ENCODE measurements at regions not wholly inside any gene's neighbourhood (a gene's known extent, or its start where the extent isn't known, plus 50 kb on each side); places are given as distances from the start of the nearest gene placed in this dataset.
"Not testable (repeated sequence)": the region's sequence is repeated elsewhere in the genome, so short reads cannot be mapped to it uniquely, and the experiment has no call there.

DNA sequence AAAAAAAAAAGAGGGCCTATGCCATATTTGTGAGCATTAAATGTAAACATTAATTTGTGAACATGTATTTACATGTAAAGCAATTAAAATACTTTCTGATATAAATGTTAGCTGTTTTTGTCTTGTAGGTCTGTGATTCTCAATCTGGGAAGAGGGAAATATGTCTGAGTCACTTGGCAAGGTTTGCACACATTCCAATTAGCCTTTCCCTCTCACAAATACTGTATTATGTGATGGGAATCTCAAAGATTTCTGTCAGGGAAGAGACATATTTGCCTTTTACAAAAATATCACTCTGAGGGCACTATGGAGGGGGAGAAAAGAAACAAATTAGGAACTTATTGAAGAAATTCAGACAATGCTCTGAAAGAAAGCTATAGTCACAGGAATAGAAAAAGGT is 483.6 kb downstream of the GBE1 start:
- no peak for DNase-seq

DNA sequence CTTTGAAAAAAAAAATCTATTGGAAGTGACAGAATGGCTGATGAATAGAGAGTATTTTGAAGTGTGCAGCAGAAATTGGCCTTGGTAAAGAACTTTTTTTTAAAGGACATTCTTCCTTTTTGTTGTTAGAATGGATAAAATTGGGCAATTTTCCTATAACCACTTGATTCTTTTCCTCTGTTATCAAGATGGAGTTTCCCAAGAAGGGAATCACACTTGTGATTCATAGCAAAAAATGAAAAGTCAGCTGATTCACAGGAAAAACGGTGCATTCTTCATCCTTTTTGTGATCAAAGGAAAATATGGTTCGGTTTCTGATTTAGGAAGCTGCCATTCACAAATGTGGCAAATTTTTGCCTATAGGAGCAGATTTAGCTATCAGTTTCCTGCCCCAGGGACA is 486.8 kb downstream of the GBE1 start:
- no peak for DNase-seq

DNA sequence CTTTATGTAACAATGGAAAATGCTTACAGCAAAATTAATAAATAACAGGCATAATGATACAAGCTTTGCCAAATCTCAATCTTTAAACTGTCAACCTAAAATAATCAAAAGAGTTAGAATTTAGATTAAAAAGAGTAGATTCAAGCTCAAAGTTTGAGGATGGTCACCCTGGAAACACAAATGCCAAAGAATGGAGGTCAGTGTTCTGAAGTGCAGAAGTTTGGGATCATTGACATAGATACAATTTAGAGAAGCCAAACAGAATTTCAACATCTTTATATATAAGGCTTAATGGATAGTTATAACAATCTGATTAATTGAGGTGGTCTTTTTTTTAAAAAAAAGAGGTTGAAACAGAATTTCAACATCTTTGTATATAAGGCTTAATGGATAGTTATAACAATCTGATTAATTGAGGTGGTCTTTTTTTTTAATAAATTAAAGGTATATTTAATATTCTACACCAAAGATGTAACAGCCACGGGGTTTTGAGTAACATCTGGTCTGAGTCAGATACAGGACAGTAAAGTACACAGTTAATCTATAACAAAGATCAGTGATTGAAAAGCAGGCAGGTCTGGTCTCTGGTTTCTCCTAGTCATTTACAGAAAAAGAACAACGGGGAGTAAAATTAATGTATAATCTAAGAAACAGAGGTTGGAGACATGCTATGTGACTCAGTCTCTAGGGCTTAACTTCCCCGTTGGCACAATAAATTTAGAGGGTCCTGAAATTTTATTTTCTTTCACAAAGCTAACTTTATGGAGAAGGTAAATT is 490.7 kb downstream of the GBE1 start:
- no peak for DNase-seq

DNA sequence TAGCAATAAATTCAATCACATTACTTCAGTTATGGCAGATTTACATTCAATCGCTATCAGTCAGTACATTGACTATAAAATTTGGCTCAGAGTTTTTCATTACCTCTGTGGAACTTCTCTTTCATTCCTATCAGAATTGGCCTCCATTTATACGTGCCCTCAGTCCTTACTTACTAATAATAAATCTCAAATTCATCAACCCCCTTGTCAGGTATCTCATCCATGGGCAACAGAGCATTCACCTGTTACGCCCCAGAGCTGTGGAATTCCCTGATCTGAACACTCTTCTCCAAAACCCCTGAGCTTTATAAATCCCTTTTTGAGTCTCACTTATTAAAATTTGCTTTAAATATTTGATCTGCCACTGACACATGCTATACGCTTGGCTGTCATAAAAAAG is 492.9 kb downstream of the GBE1 start:
- no peak for DNase-seq

DNA sequence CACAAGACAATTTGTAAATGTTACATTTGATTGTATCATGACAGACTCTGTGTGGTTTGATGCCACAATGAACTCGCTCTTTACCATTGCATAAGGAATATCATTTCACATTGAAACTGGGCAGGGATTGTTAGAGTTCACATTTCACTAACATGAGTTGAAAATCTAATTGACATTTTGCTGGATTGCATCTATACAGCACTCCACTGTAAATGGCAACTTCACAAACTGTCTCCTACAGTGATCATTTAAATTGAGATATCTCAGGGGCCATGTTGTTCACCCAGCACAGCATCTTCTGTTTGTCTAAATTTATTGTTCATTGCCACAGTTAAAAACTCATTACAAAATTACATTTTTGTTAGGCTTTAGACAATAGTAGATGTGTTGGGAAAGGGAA is 499.4 kb downstream of the GBE1 start:
- no peak for DNase-seq

DNA sequence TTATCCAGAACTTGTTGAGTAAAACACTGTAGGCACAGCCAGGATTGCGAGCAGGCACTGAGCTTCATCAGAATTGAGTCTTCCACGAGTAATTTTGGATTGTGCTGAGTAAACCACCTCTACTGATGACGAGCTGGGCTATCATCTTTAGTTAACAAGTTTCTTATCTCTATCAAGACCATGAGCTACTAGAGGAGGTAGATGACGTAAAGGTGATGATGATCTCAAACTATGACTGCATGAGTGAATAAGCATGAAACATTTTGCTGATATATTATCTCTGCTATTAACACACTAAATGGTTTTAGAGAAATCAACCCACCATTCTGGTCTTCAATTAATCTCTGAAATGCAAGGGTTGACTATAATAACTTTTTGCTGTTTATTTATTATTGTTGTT is 506.0 kb downstream of the GBE1 start:
- DNase-seq = no peak

DNA sequence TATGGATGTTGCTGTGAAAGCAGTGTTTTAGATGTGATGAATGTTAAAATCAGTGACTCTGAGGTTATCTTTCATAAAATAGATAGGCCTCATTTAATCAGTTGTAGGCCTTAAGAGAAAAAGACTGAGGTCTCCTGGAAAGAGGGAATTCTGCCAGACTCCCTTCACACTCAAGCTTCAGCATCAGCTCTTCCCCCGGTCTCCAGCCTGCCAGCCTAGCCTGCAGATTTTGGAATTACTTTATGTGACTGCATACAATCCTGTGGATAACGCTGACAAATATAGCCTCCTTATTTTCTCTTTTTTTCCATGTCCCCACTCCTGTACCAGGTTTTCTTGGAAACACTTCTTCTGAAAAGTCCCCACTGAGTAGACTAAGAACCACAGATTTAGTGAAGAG is 510.3 kb downstream of the GBE1 start:
- DNase-seq = no peak

DNA sequence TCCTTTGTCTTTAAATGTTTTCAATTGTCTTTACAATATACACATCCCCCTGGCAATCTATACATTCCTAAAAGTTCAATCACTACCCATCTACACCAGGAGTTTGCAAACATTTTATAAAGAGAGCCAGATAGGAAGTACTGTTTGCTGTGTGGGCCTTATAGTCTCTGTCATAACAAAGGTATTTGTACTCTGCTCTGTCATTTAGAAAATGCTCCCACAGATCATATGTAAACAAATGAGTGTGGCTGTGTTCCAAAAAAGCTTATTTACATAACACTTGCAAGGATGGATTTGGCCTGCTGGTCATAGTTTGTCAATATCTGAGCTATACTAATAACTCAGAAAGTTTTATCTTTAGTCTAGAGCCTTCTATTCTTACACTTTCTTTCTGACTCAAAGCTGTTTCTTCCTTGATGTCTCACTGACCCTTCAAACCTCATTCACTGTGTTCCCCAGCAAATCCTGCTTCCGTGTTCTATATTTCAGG is 511.9 kb downstream of the GBE1 start:
- no peak for DNase-seq

DNA sequence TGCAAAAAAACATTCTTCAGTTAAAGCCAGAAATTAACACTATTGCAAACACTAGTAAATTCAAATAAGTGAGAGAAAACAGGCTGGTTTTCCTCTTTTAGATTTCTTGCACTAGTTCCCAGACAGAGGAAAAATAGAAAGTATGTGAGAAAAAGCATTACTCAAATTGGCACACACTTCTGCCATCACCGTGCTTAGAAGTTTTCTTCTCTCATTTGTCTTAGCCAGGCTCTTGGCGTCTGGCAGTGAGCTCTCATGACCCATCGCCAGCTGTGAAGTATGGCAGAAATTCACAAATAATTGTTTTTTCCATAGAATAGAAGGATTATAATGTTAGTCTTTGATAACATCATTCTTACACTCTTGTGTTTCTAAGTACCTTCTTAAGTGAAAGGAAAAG is 515.9 kb downstream of the GBE1 start:
- no peak for DNase-seq

DNA sequence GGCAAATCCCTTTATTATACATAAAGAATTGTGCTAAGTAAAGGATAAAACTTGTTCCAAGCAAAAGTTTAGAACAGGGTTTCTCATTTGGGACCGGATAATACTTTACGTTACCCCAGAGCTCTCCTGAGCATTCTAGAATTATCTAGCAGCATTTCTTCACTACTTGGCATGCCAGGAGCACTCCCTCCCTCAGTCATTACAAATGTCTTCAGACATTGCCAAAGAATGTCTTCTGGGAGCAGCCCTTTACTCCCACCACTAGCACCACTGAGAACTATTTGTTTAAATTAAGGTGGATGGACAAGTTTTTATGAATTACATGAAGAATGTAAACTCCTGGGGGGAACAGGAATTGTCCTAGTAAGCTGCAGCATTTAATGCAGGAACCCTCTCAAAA is 516.4 kb downstream of the GBE1 start:
- no peak for DNase-seq

DNA sequence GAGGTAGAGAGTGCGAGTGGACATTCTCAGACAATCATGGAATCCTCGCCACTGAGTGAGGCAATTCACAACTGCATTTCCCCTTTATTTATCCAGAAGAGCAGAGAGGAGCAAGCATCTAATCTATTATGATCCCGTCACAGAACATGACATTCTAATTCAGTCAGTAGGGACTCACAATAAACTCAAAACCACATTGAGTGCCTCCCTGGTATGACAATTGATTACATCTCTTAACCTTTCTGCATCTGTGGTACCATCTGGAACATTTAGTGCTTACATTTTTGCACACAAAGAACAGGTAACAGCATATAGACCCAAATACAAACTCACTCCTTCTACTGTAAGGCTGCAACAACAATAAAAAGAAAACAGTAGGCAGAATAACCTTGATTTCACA is 517.2 kb downstream of the GBE1 start:
- no peak for DNase-seq

DNA sequence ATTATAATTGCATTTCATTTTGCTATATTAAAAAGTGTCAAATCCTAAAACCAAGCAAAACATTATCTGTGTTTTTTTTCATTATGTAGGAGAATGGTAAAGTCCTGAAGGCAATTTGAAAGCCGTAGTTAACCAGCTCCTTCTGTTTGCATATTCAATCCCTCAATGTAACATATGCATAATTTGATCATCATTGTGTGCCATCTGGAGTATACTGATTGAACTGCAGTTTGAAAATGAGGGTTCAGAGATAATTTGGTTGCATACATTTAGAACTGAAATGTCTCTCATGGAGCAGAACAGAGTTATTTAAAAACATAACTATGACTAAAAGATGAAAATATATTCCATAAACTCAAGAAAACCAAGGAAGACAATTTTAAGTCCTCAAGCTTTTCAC is 518.6 kb downstream of the GBE1 start:
- no peak for DNase-seq

DNA sequence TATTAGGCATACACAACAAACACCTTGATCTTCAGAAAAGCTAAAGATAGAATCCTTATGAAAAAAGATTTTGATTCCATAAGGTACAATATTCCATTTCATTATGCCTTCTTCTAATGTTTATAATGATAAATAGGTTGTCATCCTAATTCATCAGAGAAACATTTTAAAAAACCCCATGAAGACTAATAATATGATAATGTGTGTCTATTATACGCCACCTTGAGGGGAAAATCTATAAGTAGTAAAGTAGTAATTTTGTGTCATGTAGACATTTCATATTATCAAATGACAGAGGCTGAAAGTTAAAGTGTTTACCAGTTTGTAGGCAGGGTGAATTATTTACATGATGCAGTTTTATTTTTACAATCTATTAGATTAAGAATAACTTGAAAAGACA is 524.3 kb downstream of the GBE1 start:
- DNase-seq = no peak

DNA sequence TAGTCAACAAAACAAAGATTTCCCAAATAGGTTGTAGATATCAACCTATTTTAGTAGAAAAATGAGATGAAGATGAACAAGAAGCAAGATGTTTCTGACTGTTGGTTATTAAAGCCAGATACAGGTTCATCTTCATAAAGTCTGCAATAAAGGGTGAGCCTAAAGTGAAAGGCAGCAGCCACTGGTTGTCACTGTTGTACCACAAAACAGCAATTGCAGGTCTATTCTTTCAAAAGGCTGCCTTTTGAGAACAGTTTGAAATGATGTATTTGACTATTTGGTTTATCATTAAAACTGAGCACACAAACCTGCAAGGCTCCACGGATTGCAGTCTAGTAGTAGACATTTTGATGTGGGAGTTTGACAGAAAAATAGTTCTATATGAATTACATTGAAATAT is 543.4 kb downstream of the GBE1 start:
- no peak for DNase-seq

DNA sequence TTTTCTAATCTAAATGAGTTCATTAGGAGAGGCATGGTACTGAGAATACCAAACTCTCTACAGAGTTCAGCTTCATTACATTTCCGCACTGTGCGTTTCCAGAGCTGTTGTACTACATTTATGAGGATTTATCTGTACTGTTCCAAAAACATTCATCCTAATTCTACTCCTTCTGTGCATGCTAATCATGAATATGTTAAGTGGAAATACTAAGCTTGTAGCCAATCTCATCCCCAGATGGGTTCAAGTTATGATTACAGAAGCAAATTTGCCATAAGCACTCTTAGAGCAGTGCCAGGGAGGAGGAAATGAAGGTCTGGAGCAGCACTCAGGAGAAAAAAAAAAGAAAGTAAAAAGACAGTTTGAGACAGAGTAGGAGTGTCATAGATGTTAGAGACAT is 544.3 kb downstream of the GBE1 start:
- no peak for DNase-seq

DNA sequence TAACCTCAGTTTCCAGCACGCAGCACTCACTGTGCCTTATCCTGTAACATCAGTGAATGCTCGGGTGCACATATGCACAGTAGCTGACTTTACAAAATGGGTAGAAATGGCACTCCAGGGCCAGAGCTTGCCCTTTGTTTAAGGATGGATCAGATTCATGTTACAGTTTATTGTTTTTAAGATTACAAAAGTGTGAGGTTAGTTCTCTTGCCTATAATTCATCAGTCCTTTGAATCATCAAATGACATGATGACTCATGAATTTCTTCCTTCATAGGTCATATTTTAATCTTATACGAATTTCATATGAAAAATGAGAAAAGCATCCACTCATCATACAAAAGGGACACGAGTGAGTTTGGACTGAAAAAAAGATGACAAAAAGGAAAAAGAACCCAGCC is 545.3 kb downstream of the GBE1 start:
- no peak for DNase-seq

DNA sequence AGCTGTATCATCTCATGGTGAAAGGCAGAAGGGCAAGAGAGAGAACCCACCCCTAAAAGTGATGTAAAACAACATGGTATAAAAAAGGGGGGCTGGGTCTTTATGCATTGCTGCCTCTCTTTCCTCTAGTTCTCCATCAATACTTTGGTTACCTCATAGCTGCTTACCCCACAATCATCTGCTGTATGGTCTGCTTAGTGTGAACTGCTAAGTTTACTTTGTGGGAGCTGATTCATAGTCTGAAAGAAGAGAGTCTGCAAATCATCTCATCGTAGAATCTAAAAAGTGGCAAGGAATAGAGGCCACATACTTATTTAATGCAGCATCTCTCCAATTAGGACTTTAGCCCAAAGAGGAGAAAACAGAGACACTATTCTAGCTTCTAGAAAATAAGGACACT is 546.8 kb downstream of the GBE1 start:
- DNase-seq = no peak

DNA sequence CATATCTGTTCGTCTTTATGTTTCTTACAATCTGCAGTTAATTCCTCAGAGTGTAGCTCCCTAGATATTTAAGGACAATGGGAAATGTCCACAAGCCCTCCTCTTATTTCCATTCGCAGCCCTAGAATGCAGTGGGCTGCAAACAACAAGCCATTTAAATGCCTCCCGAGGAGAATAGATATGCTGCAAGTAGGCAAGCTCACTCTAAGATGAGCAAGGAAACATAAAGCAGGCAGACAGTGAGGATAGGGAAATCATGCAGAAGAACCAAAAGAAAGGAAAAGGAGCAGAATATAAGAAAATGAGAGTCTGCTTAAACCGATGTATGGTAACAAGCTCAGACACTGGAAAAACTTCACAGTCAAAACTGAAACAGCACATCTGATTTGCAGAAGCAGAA is 561.9 kb downstream of the GBE1 start:
- DNase-seq = no peak

DNA sequence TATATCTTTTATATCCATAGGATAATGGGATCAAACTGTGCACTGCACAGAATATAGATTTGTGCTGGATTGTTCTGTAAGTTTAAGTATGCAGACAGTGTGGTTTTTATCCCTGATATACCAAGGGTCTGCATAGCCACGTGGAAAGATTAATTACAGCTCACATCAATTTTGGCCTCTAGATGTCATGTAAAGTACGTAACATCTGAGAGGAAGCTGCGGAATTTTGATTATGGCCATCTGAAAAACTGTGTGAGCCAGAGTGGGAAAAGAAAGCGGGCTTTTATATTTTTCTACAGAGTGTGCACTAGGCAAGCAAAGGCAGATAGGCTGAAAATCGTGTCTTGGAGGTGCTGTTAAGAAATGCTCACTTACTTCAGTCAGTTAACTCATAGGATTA is 562.7 kb downstream of the GBE1 start:
- no peak for DNase-seq

DNA sequence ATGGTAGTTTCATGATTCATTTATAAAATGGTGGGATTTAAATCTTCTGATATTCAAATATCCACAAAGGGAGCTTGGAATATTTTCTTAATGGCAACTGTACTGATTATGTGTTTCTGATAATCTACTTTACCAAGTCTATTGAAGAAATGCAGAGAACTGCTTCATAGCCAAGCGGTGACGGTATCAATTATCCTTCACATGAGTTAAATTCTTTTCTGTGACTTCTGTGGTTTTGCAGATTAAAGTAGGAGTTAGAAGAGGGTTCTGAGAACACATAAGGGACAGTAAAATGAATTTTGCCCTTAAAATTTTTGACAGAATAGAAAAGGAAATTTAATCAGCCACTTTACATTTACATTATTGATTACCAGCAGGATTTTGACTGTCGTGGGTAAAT is 563.2 kb downstream of the GBE1 start:
- DNase-seq = no peak

DNA sequence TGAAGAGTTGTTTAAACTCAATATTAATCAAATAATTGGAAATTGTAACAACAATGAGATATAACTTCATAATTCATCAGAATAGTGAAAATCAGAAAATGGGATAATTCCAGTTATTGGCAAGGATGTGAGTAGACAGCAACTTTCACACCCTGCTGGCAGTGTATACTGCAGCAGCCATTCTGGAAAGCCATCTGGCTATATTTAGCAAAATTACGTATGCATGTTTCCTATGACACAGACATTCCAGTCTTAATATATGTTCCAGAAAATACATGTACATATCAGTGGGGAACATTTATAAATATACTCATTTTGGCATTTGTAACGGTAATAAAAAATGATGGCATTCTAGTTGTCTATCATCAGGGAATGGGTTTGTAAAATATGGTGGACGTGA is 564.1 kb downstream of the GBE1 start:
- DNase-seq = no peak

DNA sequence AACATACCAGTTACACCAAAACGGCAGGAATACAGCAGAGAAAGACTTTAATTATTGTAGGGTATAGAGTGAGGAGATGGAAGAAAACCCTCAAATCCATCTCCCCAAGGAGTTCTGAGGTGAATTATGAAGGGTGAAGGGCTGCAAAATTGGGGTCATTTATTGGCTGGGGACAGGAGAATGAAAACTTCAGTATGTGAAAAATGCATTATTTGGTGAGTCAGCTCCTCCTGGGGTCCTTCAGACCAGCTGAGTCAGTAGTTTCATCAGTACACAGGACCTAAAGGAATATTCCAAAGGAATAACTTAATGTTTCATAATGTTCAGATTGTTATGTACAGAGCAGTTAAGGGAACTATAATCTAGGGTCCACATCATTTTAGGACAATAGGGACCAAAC is 566.0 kb downstream of the GBE1 start:
- no peak for DNase-seq

DNA sequence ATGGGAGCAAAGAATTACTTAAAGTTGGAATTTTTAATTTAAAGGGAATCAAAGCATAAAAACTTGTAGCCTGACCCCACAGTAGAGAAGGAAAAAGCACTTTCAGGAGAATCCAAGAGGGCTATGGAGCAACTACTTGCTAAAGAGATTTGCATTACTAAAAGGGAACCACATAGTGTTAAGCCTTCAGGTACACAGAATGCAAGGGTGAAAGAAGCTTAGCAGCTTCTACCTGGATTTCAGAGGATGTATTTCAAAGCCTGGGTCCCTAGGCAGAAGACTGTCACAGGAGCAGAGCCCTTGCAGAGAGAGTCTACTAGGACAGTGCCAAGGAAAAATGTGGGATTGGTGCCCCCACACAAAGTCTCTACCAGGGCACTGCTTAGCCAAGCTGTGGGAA is 575.0 kb downstream of the GBE1 start:
- no peak for DNase-seq

DNA sequence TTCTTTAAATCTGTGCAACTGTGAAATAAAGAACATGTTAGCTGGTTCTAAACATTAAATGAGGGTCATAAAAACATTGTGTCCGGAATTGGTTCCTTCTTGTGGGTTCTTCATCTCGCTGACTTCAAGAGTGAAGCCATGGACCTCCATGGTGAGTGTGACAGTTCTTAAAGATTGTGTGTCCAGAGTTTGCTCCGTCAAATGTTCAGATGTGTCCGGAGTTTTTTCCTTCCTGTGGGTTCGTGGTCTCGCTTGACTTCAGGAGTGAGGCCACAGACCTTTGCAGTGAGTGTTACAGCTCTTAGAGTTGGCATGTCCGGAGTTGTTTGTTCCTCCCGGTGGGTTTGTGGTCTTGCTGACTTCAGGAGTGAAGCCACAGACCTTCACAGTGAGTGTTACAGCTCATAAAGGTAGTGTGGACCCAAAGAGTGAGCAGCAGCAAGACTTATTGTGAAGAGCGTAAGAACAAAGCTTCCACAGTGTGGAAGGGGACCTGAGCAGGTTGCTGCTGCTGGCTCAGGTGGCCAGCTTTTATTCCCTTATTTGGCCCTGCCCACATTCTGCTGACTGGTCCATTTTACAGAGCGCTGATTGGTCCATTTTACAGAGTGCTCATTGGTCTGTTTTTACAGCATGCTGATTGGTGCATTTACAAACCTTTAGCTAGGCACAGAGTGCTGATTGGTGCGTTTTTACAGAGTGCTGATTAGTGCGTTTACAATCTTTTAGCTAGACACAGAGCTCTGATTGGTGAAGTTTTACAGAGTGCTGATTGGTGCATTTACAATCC is 579.2 kb downstream of the GBE1 start:
- DNase-seq = not testable (repeated sequence)

DNA sequence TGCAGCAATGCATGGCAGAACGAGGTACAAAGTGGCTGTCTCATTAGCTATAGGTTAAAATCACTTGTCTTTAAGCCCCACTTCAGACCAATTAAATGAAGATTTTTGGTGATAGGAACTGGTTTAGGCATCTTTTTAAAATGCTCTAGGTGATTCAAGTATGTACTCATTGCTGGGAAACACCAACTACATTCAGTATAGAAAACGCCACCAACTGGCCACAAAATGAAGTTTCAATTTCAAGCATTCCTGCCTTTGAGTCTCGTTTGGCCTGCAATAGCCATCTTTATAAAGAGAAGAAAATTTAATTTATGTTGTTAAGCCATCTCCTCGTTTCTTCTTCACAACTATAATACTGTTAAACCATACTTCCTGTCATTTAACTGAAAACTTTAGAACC is 587.9 kb downstream of the GBE1 start:
- DNase-seq = no peak

All from NCI-H187 treated with DMSO at 0.1 percent for 48 hours (cell line).